ENCODE measurements at regions not wholly inside any gene's neighbourhood (a gene's known extent, or its start where the extent isn't known, plus 50 kb on each side); places are given as distances from the start of the nearest gene placed in this dataset.

GRCh38 chr3:156605686-156606605 is 51.0 kb upstream of the SSR3 start:
- ATAC-seq (replicated peaks) (peak; percentile 54 to 64), DNase-seq (no peak)
- H3K27me3 Mint-ChIP-seq, result peaks cover 16 to 21% of the 10 kb centered on the region in 2 donors
- H3K4me1 Mint-ChIP-seq, result peaks cover 6 to 11% of the 10 kb centered on the region in 2 donors
- no peaks in the 10 kb centered on the region for H3K36me3 Mint-ChIP-seq
- peak overlapping the region; percentile 84 for H3K27ac Mint-ChIP-seq
- H3K9me3 Mint-ChIP-seq, result no peaks in the 10 kb centered on the region
- H3K4me3 Mint-ChIP-seq, result peak overlapping the region; percentile 88 to 89

GRCh38 chr3:156604642-156605144 is 49.8 kb upstream of the SSR3 start:
- DNase-seq (no peak), ATAC-seq (replicated peaks) (no peak)
- Mint-ChIP-seq H3K4me1 (peaks cover 6 to 11% of the 10 kb centered on the region in 2 donors), H3K36me3 (no peaks in the 10 kb centered on the region), H3K27ac (no peak overlapping the region), H3K4me3 (no peak overlapping the region), H3K9me3 (no peaks in the 10 kb centered on the region), H3K27me3 (peaks cover 12 to 21% of the 10 kb centered on the region in 2 donors)
